Endothelial cell of umbilical vein (primary cell): ENCODE measurements at regions not wholly inside any gene's neighbourhood (a gene's known extent, or its start where the extent isn't known, plus 50 kb on each side); places are given as distances from the start of the nearest gene placed in this dataset.

ENCODE experiments used
- BruUV-seq: library from RNA; stranded (reverse); fragments of 400-500 nt; replicated peaks from 2 replicates; lab custom pipeline; 2021; lab: Mats Ljungman, UMichigan
- CTCF ChIA-PET: fragments of 300-600, 350-600 bp; sonication (Branson Sonifier 250); formaldehyde crosslinking; loops from one replicate; lab custom pipeline; 2021; ENCODE audit warnings: antibody characterized with exemption, inconsistent platforms; lab: Charles Lee
- POLR2A ChIA-PET: fragments of 300-600, 350-600 bp; sonication (Branson Sonifier 250); formaldehyde crosslinking; loops from one replicate; lab custom pipeline; 2021; ENCODE audit warnings: antibody characterized with exemption, inconsistent platforms; lab: Charles Lee
- DNase-seq: peaks from one replicate; pipeline ENCODE4 v3.0.0-alpha.2; 2011; ENCODE audit warnings: low read depth, low spot score
- FAIRE-seq: peaks from 2 replicates; lab custom pipeline; 2011; peaks lifted over from hg19 to GRCh38; lab: Jason Lieb, UNC
- H2AFZ ChIP-seq: 2 replicates; pipeline ENCODE4 v1.6.0; 2012; ENCODE audit warnings: low read depth, low read length, control low read depth, inconsistent platforms
- H3K27ac ChIP-seq: 2 replicates; pipeline ENCODE4 v1.5.1; 2011; ENCODE audit warnings: low read depth, mild to moderate bottlenecking, control low read depth, low read length, moderate library complexity; ENCODE audit not compliant: insufficient read depth
- H3K27me3 ChIP-seq, 2 experiments: 2 replicates each; pipeline versions ENCODE4 v1.6.0 to v1.6.1; 2011; ENCODE audit warnings: low read length in 2 of 2, mixed read lengths in 1 of 2; ENCODE audit not compliant: control insufficient read depth in 2 of 2, insufficient read depth in 2 of 2
- H3K36me3 ChIP-seq, 2 experiments: 2 replicates in 1 of 2; 3 replicates in 1 of 2; pipeline ENCODE4 v1.5.1; 2011; ENCODE audit warnings: low read length in 2 of 2, mild to moderate bottlenecking in 1 of 2, moderate library complexity in 1 of 2; ENCODE audit not compliant: control insufficient read depth in 2 of 2, insufficient read depth in 2 of 2; ENCODE audit errors: extremely low read depth in 1 of 2
- H3K4me1 ChIP-seq: 3 replicates; pipeline ENCODE4 v1.5.1; 2011; ENCODE audit warnings: mild to moderate bottlenecking, low read length; ENCODE audit not compliant: control insufficient read depth, insufficient read depth; ENCODE audit errors: extremely low read depth
- H3K4me2 ChIP-seq: 2 replicates; pipeline ENCODE4 v1.6.1; 2011; ENCODE audit warnings: low read length, control low read depth, mixed read lengths; ENCODE audit not compliant: insufficient read depth
- H3K4me3 ChIP-seq, 3 experiments: fragments of 200-600 bp in 1 of 3; sonication (generic), shearing (Covaris generic) in 1 of 3; replicated peaks in 1 of 3; 2 replicates each; pipeline ENCODE4 v1.5.1; 2011 to 2016; ENCODE audit warnings: control low read depth in 3 of 3, low read length in 3 of 3, mild to moderate bottlenecking in 2 of 3, inconsistent platforms in 1 of 3, low read depth in 1 of 3, moderate library complexity in 1 of 3; ENCODE audit not compliant: insufficient read depth in 1 of 3
- H3K79me2 ChIP-seq: 2 replicates; pipeline ENCODE4 v1.6.0; 2012; ENCODE audit warnings: low read length, inconsistent platforms; ENCODE audit not compliant: control insufficient read depth, insufficient read depth
- H3K9ac ChIP-seq: replicated peaks from 2 replicates; pipeline ENCODE3; 2011; ENCODE audit warnings: low read length, control low read depth; ENCODE audit not compliant: insufficient read depth; ENCODE audit errors: extremely low read depth
- H3K9me1 ChIP-seq: replicated peaks from 3 replicates; pipeline ENCODE4 v1.6.0; 2011; ENCODE audit warnings: mild to moderate bottlenecking, low read length; ENCODE audit not compliant: control insufficient read depth, insufficient read depth; ENCODE audit errors: extremely low read depth
- H3K9me3 ChIP-seq: replicated peaks from 2 replicates; pipeline ENCODE4 v1.5.1; 2012; ENCODE audit warnings: low read length, inconsistent platforms; ENCODE audit not compliant: control insufficient read depth, insufficient read depth
- H4K20me1 ChIP-seq: replicated peaks from 2 replicates; pipeline ENCODE3; 2011; ENCODE audit warnings: mild to moderate bottlenecking, low read length; ENCODE audit not compliant: control insufficient read depth, insufficient read depth; ENCODE audit errors: extremely low read depth
- EZH2 ChIP-seq: IDR thresholded peaks from 2 replicates; pipeline ENCODE4 v1.6.1; 2012; ENCODE audit warnings: borderline replicate concordance, low read depth, mild to moderate bottlenecking, moderate library complexity, low read length, inconsistent platforms; ENCODE audit not compliant: severe bottlenecking
- FOS ChIP-seq: IDR thresholded peaks from 2 replicates; pipeline ENCODE4 v1.6.1; 2011; ENCODE audit warnings: mild to moderate bottlenecking, low read length, moderate library complexity, borderline replicate concordance; ENCODE audit not compliant: insufficient read depth
- GATA2 ChIP-seq: IDR thresholded peaks from 2 replicates; pipeline ENCODE4 v1.7.0; 2011; ENCODE audit warnings: low read depth, mild to moderate bottlenecking, moderate library complexity, mixed read lengths, low read length; ENCODE audit not compliant: insufficient read length, insufficient read depth
- JUN ChIP-seq: IDR thresholded peaks from 2 replicates; pipeline ENCODE4 v1.6.1; 2011; ENCODE audit warnings: borderline replicate concordance, low read depth; ENCODE audit not compliant: insufficient read length, insufficient read depth
- MYC ChIP-seq: IDR thresholded peaks from one replicate; pipeline ENCODE4 v1.6.1; 2011; ENCODE audit warnings: mild to moderate bottlenecking, low read depth, low read length
- POLR2A ChIP-seq: IDR thresholded peaks from 2 replicates; pipeline ENCODE4 v1.6.1; 2012; ENCODE audit warnings: low read depth, mild to moderate bottlenecking, control low read depth, low read length
- POLR2AphosphoS5 ChIP-seq: IDR thresholded peaks from 2 replicates; pipeline ENCODE4 v1.6.1; 2012; ENCODE audit warnings: low read depth, mild to moderate bottlenecking, control low read depth, low read length, moderate library complexity; ENCODE audit not compliant: insufficient read depth
- dilution Hi-C: fragments of 300-500 bp; cut with MboI; formaldehyde crosslinking; loops from one replicate; pipeline ENCODE4 v1.15.0; 2019; ENCODE audit warnings: low sequenced_read_pairs; ENCODE audit not compliant: extremely low pct_ligation_motif_present
- intact Hi-C: fragments of 100-400 bp; cut with micrococcal nuclease; formaldehyde crosslinking; loops from one replicate; pipeline ENCODE4 v1.10.0; 2022
- TF ChIP-seq, protein P1 (sequence below), 2 donors: IDR thresholded peaks; 1 replicate in 1 of 2; 2 replicates in 1 of 2; pipeline ENCODE4 v1.5.1; 2011; ENCODE audit warnings: low read length in 2 of 2, mild to moderate bottlenecking in 2 of 2, moderate library complexity in 2 of 2, control low read depth in 1 of 2, inconsistent platforms in 1 of 2, low read depth in 1 of 2; ENCODE audit not compliant: insufficient read depth in 1 of 2; ENCODE audit errors: extremely low read depth in 1 of 2
- TF ChIP-seq, protein P2 (sequence below): IDR thresholded peaks from 2 replicates; pipeline ENCODE4 v1.6.1; 2011; ENCODE audit not compliant: insufficient read depth, insufficient read length

GRCh38 chr12:62028536-62028935 is 231.7 kb upstream of the USP15 start:
- POLR2A ChIA-PET, result no interaction called here
- FAIRE-seq (no peak), DNase-seq (no peak)
- H3K4me3 ChIP-seq, result no peak overlapping the region
- no peak overlapping the region for H2AFZ ChIP-seq
- no peaks in the 10 kb centered on the region for H3K36me3 ChIP-seq
- no peaks in the 10 kb centered on the region for H4K20me1 ChIP-seq
- H3K27ac ChIP-seq, result no peak overlapping the region
- no TSS peak for BruUV-seq
- H3K9me1 ChIP-seq, result no peaks in the 10 kb centered on the region
- H3K27me3 ChIP-seq, result no peaks in the 10 kb centered on the region
- H3K9me3 ChIP-seq, result no peaks in the 10 kb centered on the region
- H3K79me2 ChIP-seq, result no peaks in the 10 kb centered on the region
- H3K9ac ChIP-seq, result no peak overlapping the region
- H3K4me1 ChIP-seq, result no peaks in the 10 kb centered on the region
- CTCF ChIA-PET, result no interaction called here
- dilution Hi-C loops (no loop called here), intact Hi-C loops (no loop called here)
- TF ChIP-seq POLR2A, result no peak
- TF ChIP-seq, protein P1, sequence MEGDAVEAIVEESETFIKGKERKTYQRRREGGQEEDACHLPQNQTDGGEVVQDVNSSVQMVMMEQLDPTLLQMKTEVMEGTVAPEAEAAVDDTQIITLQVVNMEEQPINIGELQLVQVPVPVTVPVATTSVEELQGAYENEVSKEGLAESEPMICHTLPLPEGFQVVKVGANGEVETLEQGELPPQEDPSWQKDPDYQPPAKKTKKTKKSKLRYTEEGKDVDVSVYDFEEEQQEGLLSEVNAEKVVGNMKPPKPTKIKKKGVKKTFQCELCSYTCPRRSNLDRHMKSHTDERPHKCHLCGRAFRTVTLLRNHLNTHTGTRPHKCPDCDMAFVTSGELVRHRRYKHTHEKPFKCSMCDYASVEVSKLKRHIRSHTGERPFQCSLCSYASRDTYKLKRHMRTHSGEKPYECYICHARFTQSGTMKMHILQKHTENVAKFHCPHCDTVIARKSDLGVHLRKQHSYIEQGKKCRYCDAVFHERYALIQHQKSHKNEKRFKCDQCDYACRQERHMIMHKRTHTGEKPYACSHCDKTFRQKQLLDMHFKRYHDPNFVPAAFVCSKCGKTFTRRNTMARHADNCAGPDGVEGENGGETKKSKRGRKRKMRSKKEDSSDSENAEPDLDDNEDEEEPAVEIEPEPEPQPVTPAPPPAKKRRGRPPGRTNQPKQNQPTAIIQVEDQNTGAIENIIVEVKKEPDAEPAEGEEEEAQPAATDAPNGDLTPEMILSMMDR (IDR thresholded peaks at IDR 0.05; ENCODE audit: extremely low read depth in 1 of 2, insufficient read depth in 1 of 2, low read depth in 1 of 2, low read length in 2 of 2), result no peak
- TF ChIP-seq, protein P2, sequence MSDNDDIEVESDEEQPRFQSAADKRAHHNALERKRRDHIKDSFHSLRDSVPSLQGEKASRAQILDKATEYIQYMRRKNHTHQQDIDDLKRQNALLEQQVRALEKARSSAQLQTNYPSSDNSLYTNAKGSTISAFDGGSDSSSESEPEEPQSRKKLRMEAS, result no peak
- TF ChIP-seq FOS, result no peak
- no peak for TF ChIP-seq GATA2
- TF ChIP-seq EZH2, result no peak
- TF ChIP-seq MYC, result no peak
- no peak for TF ChIP-seq JUN
- TF ChIP-seq POLR2AphosphoS5, result no peak
- no peak overlapping the region for H3K4me2 ChIP-seq
